ENCODE measurements at regions not wholly inside any gene's neighbourhood (a gene's known extent, or its start where the extent isn't known, plus 50 kb on each side); places are given as distances from the start of the nearest gene placed in this dataset.

GRCh38 chr11:37134637-37135036, 536.6 kb upstream of the RAG2 start:
- in situ Hi-C loops (cut with MboI; ENCODE audit: low sequenced_read_pairs) = no loop called here

GRCh38 chr11:37124384-37124783, 526.3 kb upstream of the RAG2 start:
- in situ Hi-C loops (cut with MboI; ENCODE audit: low sequenced_read_pairs) = no loop called here

- in situ Hi-C loops (cut with MboI; ENCODE audit: low sequenced_read_pairs) = no loop called here
Measured at GRCh38 chr11:37115963-37116362, 517.9 kb upstream of the RAG2 start.

- in situ Hi-C loops (cut with MboI; ENCODE audit: low sequenced_read_pairs) = no loop called here
Measured at GRCh38 chr11:37110385-37110784, 512.3 kb upstream of the RAG2 start.

GRCh38 chr11:37109286-37109585, 511.2 kb upstream of the RAG2 start:
- in situ Hi-C loops (cut with MboI; ENCODE audit: low sequenced_read_pairs) = no loop called here

- in situ Hi-C loops (cut with MboI; ENCODE audit: low sequenced_read_pairs) = no loop called here
Measured at GRCh38 chr11:37108436-37109285, 510.6 kb upstream of the RAG2 start.

- in situ Hi-C loops (cut with MboI; ENCODE audit: low sequenced_read_pairs) = no loop called here
Measured at GRCh38 chr11:37107831-37108230, 509.8 kb upstream of the RAG2 start.

GRCh38 chr11:37107415-37107814, 509.4 kb upstream of the RAG2 start:
- in situ Hi-C loops (cut with MboI; ENCODE audit: low sequenced_read_pairs) = no loop called here

- in situ Hi-C loops (cut with MboI; ENCODE audit: low sequenced_read_pairs) = no loop called here
Measured at GRCh38 chr11:37105427-37105826, 507.4 kb upstream of the RAG2 start.

GRCh38 chr11:37104380-37104779, 506.3 kb upstream of the RAG2 start:
- in situ Hi-C loops (cut with MboI; ENCODE audit: low sequenced_read_pairs) = no loop called here

- in situ Hi-C loops (cut with MboI; ENCODE audit: low sequenced_read_pairs) = no loop called here
Measured at GRCh38 chr11:37100008-37100407, 502.0 kb upstream of the RAG2 start.

- in situ Hi-C loops (cut with MboI; ENCODE audit: low sequenced_read_pairs) = no loop called here
Measured at GRCh38 chr11:37092487-37092886, 494.5 kb upstream of the RAG2 start.

GRCh38 chr11:37089439-37089838, 491.4 kb upstream of the RAG2 start:
- in situ Hi-C loops (cut with MboI; ENCODE audit: low sequenced_read_pairs) = no loop called here

- in situ Hi-C loops (cut with MboI; ENCODE audit: low sequenced_read_pairs) = no loop called here
Measured at GRCh38 chr11:37088573-37088910, 490.5 kb upstream of the RAG2 start.

- in situ Hi-C loops (cut with MboI; ENCODE audit: low sequenced_read_pairs) = no loop called here
Measured at GRCh38 chr11:37087650-37088572, 489.9 kb upstream of the RAG2 start.

GRCh38 chr11:37078521-37078920, 480.5 kb upstream of the RAG2 start:
- in situ Hi-C loops (cut with MboI; ENCODE audit: low sequenced_read_pairs) = no loop called here

- in situ Hi-C loops (cut with MboI; ENCODE audit: low sequenced_read_pairs) = no loop called here
Measured at GRCh38 chr11:37076866-37077265, 478.8 kb upstream of the RAG2 start.

- in situ Hi-C loops (cut with MboI; ENCODE audit: low sequenced_read_pairs) = no loop called here
Measured at GRCh38 chr11:37072538-37073055, 474.6 kb upstream of the RAG2 start.

GRCh38 chr11:37050311-37050710, 452.3 kb upstream of the RAG2 start:
- in situ Hi-C loops (cut with MboI; ENCODE audit: low sequenced_read_pairs) = no loop called here

GRCh38 chr11:37040921-37041320, 442.9 kb upstream of the RAG2 start:
- in situ Hi-C loops (cut with MboI; ENCODE audit: low sequenced_read_pairs) = no loop called here

- in situ Hi-C loops (cut with MboI; ENCODE audit: low sequenced_read_pairs) = no loop called here
Measured at GRCh38 chr11:37038911-37039310, 440.9 kb upstream of the RAG2 start.

- in situ Hi-C loops (cut with MboI; ENCODE audit: low sequenced_read_pairs) = no loop called here
Measured at GRCh38 chr11:37026741-37027140, 428.7 kb upstream of the RAG2 start.
